NCI-H2107 treated with DMSO at 0.1 percent for 48 hours (cell line): ENCODE measurements at regions not wholly inside any gene's neighbourhood (a gene's known extent, or its start where the extent isn't known, plus 50 kb on each side); places are given as distances from the start of the nearest gene placed in this dataset.

Experiments
- DNase-seq: peaks from one replicate; lab custom pipeline; 2025; ENCODE audit not compliant: unreplicated experiment; lab: John Stamatoyannopoulos, UW

DNA sequence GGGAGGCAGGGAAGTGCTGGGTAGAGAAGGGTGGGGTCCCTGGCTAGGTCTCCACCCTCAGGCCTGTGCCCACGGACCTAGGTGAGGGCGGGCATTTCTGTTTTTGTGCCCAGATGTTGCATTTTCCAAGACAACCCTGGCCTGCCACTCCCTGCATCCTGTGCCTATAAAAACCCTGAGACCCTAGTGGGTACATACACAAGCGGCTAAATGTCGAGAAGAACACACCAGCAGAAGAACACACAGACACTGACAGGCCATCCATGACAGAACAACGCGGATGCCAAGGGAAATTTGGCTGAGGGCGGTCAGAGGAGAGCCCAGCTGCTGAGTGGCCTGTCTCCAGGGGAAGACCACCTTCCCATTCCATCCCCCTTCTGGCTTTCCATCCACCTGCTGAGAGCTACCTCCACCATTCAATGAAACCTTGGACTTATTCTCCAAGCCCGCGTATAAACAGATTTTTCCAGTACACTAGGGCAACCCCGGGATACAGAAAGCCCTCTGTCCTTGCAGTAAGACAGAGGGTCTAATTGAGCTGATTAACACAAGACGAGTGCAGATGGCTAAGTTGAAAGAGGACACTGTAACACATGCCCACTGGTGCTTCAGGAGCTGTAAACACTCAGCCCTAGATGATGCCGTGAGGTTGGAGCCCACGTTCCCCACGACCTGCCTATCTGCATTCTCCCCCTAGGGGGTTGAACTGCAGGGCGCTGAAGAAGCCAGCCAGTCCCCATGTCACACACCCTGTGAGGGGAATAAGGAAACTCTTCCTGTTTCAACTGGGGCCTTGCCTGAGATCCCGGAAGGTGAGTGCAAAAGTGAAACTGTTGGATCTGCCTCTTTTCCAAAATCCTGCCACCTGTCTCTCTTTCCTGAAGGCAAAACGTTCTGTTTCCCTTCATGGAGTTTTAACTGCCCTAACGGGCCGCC, 147.2 kb upstream of the COX10 start:
- no peak for DNase-seq

GRCh38 chr17:13922885-13923284, 146.4 kb upstream of the COX10 start:
- DNase-seq = no peak

- DNase-seq = no peak
These were observed 143.7 kb upstream of the COX10 start for GRCh38 chr17:13925579-13925978.

DNA sequence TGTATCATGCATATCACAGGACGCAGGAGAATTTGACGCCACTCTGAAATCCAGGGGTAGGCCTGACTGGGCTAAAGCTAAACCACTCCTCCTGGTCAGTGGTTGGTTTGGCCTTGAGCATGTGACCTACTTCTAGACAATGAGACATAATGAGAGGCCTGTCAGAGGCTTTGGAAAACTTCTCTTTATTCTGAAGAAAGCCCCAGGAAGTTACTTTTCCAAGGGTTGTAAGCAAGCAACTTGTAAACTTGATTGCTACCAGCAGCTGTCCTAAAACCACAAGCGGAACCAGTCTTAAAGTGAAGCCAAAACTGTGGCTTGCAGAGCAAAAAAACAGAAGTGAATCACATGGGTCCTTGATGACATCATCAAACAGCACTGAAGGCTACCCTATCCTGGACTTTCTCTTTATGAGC, 138.2 kb upstream of the COX10 start:
- DNase-seq = no peak

DNA sequence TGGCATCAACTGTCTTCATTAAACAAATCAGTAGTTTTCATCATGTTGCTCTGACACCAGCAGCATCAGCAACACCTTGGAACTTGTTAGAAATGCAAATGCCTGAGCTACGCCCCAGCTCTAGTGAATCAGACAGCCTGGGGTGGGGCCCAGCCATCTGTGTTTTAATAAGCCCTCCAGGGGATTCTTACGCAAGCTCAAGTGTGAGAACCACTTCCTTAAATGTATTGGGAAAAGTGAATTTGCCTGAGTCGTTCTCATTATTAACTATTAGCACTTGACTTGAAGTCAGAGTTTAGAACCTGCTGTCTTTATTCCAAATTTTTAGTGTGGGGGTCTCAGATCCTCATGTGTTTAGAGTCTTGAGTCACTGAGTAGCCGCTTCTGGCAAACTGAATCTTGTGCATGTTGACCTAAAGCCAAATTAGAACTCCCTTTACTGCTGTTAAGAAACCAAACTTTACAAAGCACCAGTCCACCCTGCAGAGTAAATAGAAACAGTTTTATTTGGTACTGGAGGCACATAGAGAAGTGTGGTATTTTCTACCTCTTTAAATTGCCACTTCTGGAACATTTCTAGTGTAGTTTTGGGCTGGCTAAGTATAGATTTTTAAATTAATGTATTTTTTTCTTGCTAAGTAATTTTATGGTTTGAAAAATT, 137.4 kb upstream of the COX10 start:
- no peak for DNase-seq

GRCh38 chr17:13933441-13934276, 135.6 kb upstream of the COX10 start:
- no peak for DNase-seq

- no peak for DNase-seq
These were observed 130.1 kb upstream of the COX10 start for GRCh38 chr17:13939222-13939621.

- no peak for DNase-seq
These were observed 128.2 kb upstream of the COX10 start for GRCh38 chr17:13940858-13941665.

DNA sequence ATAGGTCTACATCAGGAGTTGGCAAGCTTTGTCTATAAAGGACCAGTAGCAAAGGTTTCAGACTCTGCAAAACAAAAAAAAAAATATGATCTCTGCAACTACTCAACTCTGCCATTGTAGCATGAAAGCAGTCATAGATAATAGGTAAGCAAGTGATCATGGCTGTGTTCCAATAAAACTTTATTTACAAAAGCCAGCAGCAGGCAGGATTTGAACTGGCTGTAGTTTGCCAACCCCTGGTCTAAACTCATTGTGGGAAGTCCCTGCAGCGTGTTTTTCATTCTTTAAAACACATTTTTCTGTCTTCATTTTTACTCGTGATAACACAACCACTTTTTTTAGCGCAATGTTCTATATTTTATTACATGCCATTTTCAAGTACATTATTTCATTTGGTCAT, 127.5 kb upstream of the COX10 start:
- no peak for DNase-seq

- DNase-seq = no peak
These were observed 125.4 kb upstream of the COX10 start for GRCh38 chr17:13943909-13944308.

DNA sequence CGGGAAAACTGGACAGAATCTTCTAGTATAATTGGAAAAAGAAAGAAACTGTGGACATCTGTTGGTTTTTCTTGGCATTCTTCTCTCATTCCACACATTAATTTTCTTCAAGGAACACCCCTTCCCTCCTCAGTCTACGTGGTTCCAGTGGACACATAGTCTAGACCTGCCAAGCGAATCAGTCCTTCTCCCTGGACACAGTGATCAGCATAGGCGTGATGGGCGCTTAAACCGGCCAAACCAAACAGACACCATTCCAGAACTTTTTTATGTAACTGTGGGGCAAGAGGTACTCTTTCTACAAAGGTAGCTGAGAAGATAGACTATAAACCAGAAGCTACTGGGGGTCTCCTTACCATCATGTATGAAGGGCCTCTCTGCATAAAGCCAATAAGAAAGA, 121.8 kb upstream of the COX10 start:
- no peak for DNase-seq

DNA sequence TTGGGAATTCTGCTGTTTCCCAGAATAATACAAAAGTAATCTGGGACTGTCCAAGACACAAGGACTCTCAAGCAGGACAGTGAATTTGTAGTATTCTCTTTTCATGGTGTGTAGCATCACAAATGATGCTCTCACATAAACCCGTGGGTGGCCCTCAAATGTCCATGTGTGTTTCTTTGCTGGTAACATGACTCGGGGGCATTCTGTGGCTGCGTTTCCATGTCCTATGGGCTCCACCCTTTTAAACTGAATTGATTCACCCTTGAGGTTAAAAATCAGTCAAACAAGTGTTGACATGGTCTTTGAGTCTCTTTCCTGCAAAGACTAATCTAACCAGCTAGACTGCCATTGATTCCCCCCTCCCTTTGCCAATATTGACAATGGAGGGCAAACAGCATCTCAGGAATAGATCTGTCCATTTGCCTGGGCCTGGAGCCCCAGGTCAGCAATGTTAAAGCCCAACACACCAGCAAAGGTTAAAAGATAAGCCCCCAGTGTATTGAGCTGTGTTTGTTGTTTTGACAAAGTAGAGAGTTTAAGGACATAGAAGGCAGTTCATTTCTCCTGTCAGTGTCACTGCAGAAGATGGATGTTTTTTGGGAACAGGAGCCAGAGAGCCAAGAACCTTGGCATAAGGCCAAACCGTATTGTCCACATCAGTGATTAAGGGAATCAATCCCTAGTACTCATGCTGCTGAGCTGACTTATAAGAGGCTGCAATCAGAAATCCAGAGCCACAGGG, 117.1 kb upstream of the COX10 start:
- DNase-seq = no peak

GRCh38 chr17:13953841-13954240, 115.5 kb upstream of the COX10 start:
- no peak for DNase-seq

DNA sequence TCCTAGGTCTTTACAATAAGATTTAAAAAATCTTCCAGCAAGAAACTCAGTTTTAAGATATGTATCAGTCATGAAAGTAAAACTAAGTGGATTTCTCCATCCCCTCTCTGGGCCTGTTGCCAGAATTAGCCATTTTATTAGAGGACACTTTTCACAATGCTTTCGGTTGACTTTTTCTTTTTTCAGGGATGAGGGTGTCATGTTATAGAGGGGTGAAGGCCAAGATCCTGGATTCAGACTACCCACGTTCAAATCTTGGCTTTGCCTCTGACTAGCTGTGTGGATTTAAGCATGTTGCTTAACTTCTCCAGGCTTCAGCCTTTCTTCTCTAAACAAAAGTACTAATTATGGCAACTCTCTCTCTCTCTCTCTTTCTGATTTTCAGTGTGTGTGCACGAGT, 111.7 kb upstream of the COX10 start:
- DNase-seq = no peak

GRCh38 chr17:13958773-13959172, 110.5 kb upstream of the COX10 start:
- DNase-seq = no peak

GRCh38 chr17:13961265-13961664, 108.0 kb upstream of the COX10 start:
- no peak for DNase-seq

- DNase-seq = no peak
These were observed 106.5 kb upstream of the COX10 start for GRCh38 chr17:13962716-13963240.

DNA sequence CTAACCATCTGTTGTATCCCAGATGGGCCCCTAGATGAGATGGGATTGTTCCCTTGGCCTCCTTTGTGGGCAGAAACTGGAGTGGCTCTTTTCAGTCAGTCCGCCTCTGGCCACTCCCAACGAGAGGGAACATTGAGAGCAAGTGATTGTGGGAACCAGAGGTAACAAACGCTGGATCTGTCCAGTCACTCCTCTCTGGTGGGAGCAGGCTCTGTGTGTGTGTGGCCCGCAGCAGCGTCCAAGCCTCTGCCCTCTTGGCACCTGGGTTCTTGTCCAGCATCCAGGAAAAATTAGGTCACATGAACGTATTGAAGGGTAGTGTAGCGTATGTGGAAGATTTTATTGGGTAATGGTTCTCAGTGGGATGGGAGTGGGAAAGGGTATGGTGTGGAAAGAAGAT, 101.9 kb upstream of the COX10 start:
- DNase-seq = no peak

DNA sequence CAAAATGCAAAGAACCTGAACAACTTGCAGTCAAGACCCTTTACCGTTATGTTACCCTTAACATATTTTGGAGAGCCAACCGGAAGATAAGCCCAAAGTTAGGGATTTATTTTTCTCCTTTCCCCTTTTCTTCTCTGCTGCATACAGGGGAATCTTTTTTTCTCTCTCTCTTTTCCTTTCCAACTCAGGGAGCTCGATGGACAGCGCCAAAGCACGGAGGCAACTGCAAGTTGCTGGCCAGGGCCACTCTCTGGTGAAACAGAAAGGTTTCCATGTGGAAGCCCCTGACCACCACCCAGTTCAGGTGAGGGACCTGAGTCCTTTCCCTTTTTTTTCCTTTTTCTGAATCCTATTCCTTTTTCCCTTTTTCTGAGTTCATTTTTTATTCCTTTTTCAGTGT, 98.8 kb upstream of the COX10 start:
- DNase-seq = no peak
